SK-N-SH (cell line): ENCODE measurements at regions not wholly inside any gene's neighbourhood (a gene's known extent, or its start where the extent isn't known, plus 50 kb on each side); places are given as distances from the start of the nearest gene placed in this dataset.
"Not testable (repeated sequence)": the region's sequence is repeated elsewhere in the genome, so short reads cannot be mapped to it uniquely, and the experiment has no call there.

ENCODE experiments used
- CTCF ChIA-PET: fragments of 300-600, 350-600 bp; formaldehyde crosslinking; extraction: SDS; loops from one replicate; lab custom pipeline; 2021; lab: Yijun Ruan, JAX
- POLR2A ChIA-PET: fragments of 350-600 bp; sonication (Branson Sonifier 250); formaldehyde crosslinking; extraction: SDS; loops from one replicate; lab custom pipeline; 2020; ENCODE audit warnings: antibody characterized with exemption, inconsistent platforms; lab: Yijun Ruan, JAX
- DNase-seq: peaks from one replicate; pipeline ENCODE4 v3.0.0; 2012
- H2AFZ ChIP-seq: fragments of 200-600 bp; sonication (generic); 2 replicates; pipeline ENCODE4 v1.8.1; 2016; ENCODE audit warnings: antibody characterized with exemption, mild to moderate bottlenecking, low read depth
- H3F3A ChIP-seq: fragments of 200-600 bp; sonication (generic); replicated peaks from 2 replicates; pipeline ENCODE3; 2016; ENCODE audit warnings: antibody characterized with exemption, mild to moderate bottlenecking; ENCODE audit not compliant: insufficient read depth
- H3K27ac ChIP-seq, 2 experiments: fragments of 200-500 bp in 1 of 2; fragments of 200-600 bp in 1 of 2; sonication (Bioruptor generic) in 1 of 2; sonication (generic), shearing (Covaris generic) in 1 of 2; 2 replicates each; pipeline versions ENCODE4 v1.5.1 to v1.6.1; 2014 to 2016; ENCODE audit warnings: low read depth in 2 of 2, inconsistent platforms in 1 of 2, low read length in 1 of 2, mild to moderate bottlenecking in 1 of 2, mixed read lengths in 1 of 2
- H3K27me3 ChIP-seq: fragments of 200-600 bp; sonication (generic), shearing (Covaris generic); 2 replicates; pipeline ENCODE4 v1.6.1; 2016; ENCODE audit warnings: mixed run types; ENCODE audit not compliant: insufficient read depth
- H3K36me3 ChIP-seq, 2 experiments: fragments of 200-500 bp in 1 of 2; fragments of 200-600 bp in 1 of 2; sonication (Bioruptor generic) in 1 of 2; sonication (generic) in 1 of 2; replicated peaks in 1 of 2; 2 replicates each; pipeline versions ENCODE3 to v1.5.1; 2014 to 2016; ENCODE audit warnings: low read length in 1 of 2, mild to moderate bottlenecking in 1 of 2; ENCODE audit not compliant: insufficient read depth in 2 of 2, control insufficient read depth in 1 of 2
- H3K4me1 ChIP-seq, 2 experiments: fragments of 200-500 bp in 1 of 2; fragments of 200-600 bp in 1 of 2; sonication (Bioruptor generic) in 1 of 2; sonication (generic), shearing (Covaris generic) in 1 of 2; 2 replicates each; pipeline versions ENCODE4 v1.5.1 to v1.6.1; 2014 to 2016; ENCODE audit warnings: low read depth in 1 of 2, low read length in 1 of 2, mixed run types in 1 of 2; ENCODE audit not compliant: insufficient read depth in 2 of 2, control insufficient read depth in 1 of 2
- H3K4me2 ChIP-seq: fragments of 200-600 bp; sonication (generic), shearing (Covaris generic); 2 replicates; pipeline ENCODE4 v1.6.1; 2017; ENCODE audit warnings: mixed run types
- H3K4me3 ChIP-seq, 2 experiments: fragments of 200-500 bp in 1 of 2; fragments of 200-600 bp in 1 of 2; sonication (Bioruptor generic) in 1 of 2; sonication (generic), shearing (Covaris generic) in 1 of 2; 2 replicates each; pipeline versions ENCODE4 v1.5.1 to v1.8.1; 2014 to 2016; ENCODE audit warnings: low read depth in 2 of 2, inconsistent platforms in 1 of 2, low read length in 1 of 2, mild to moderate bottlenecking in 1 of 2, mixed read lengths in 1 of 2, moderate library complexity in 1 of 2
- H3K79me2 ChIP-seq: fragments of 200-600 bp; sonication (generic); 2 replicates; pipeline ENCODE4 v1.8.1; 2017; ENCODE audit warnings: mild to moderate bottlenecking; ENCODE audit not compliant: insufficient read depth
- H3K9ac ChIP-seq: fragments of 200-600 bp; sonication (generic); 2 replicates; pipeline ENCODE4 v1.6.1; 2017; ENCODE audit warnings: mixed run types
- H3K9me2 ChIP-seq: fragments of 200-600 bp; sonication (generic); 2 replicates; pipeline ENCODE4 v1.6.1; 2017; ENCODE audit warnings: mixed run types
- H3K9me3 ChIP-seq: fragments of 200-600 bp; sonication (generic); 2 replicates; pipeline ENCODE4 v1.6.1; 2017; ENCODE audit warnings: mixed run types, mild to moderate bottlenecking, moderate library complexity
- H4K20me1 ChIP-seq: fragments of 200-600 bp; sonication (generic); 2 replicates; pipeline ENCODE4 v1.6.1; 2017; ENCODE audit warnings: mild to moderate bottlenecking, mixed run types; ENCODE audit not compliant: insufficient read depth
- CHD2 ChIP-seq: fragments of 150-350 bp; IDR thresholded peaks from 2 replicates; pipeline ENCODE4 v1.6.1; 2018; ENCODE audit warnings: low read length; ENCODE audit not compliant: partially characterized antibody
- ELF1 ChIP-seq: IDR thresholded peaks from 2 replicates; pipeline ENCODE4 v1.4.0; 2012
- EP300 ChIP-seq, 2 experiments: IDR thresholded peaks; 2 replicates each; pipeline versions ENCODE4 v1.4.0 to v1.6.1; 2012; ENCODE audit warnings: borderline replicate concordance in 1 of 2, low read depth in 1 of 2, low read length in 1 of 2
- FOXJ3 ChIP-seq: sonication (generic); formaldehyde crosslinking; IDR thresholded peaks from 2 replicates; pipeline ENCODE4 v1.5.1; 2020; ENCODE audit warnings: mild to moderate bottlenecking, missing genetic modification reagents
- GABPA ChIP-seq: IDR thresholded peaks from 2 replicates; pipeline ENCODE4 v1.4.0; 2012; ENCODE audit warnings: low read depth, mild to moderate bottlenecking
- JUND ChIP-seq: IDR thresholded peaks from 2 replicates; pipeline ENCODE4 v1.4.0; 2012
- MEF2A ChIP-seq: IDR thresholded peaks from 2 replicates; pipeline ENCODE4 v1.4.0; 2012; ENCODE audit warnings: low read depth, borderline replicate concordance
- NRF1 ChIP-seq: IDR thresholded peaks from 2 replicates; pipeline ENCODE4 v1.6.1; 2012; ENCODE audit warnings: low read depth, mild to moderate bottlenecking, low read length
- RAD21 ChIP-seq: IDR thresholded peaks from 2 replicates; pipeline ENCODE4 v1.6.1; 2012; ENCODE audit warnings: mild to moderate bottlenecking, low read length
- RCOR1 ChIP-seq: fragments of 150-350 bp; IDR thresholded peaks from 2 replicates; pipeline ENCODE4 v1.6.1; 2017; ENCODE audit warnings: antibody characterized with exemption, low read length
- RXRA ChIP-seq: IDR thresholded peaks from 2 replicates; pipeline ENCODE4 v1.4.0; 2012; ENCODE audit warnings: low read depth, mild to moderate bottlenecking, borderline replicate concordance
- SMC3 ChIP-seq: IDR thresholded peaks from 2 replicates; pipeline ENCODE4 v1.6.1; 2012; ENCODE audit warnings: low read depth, low read length, improper control_type of control experiment
- TCF12 ChIP-seq: IDR thresholded peaks from 2 replicates; pipeline ENCODE4 v1.4.0; 2012
- TEAD4 ChIP-seq: IDR thresholded peaks from 2 replicates; pipeline ENCODE4 v1.4.0; 2012; ENCODE audit warnings: mild to moderate bottlenecking, borderline replicate concordance; ENCODE audit not compliant: insufficient read depth
- WGBS: methylation state at CpG from one replicate; pipeline ENCODE4 v1.1.6; 2017; ENCODE audit warnings: low lambda C conversion rate; 5-methylcytosine and 5-hydroxymethylcytosine counted together
- TF ChIP-seq, protein P1 (sequence below): fragments of 150-350 bp; IDR thresholded peaks from 2 replicates; pipeline ENCODE4 v1.6.1; 2017; ENCODE audit warnings: antibody characterized with exemption, low read length, low read depth, borderline replicate concordance
- TF ChIP-seq, protein P2 (sequence below): IDR thresholded peaks from 2 replicates; pipeline ENCODE4 v1.4.0; 2012; ENCODE audit warnings: low read depth
- TF ChIP-seq, protein P3 (sequence below): IDR thresholded peaks from 2 replicates; pipeline ENCODE4 v1.4.0; 2012; ENCODE audit warnings: low read depth, borderline replicate concordance
- TF ChIP-seq, protein P4 (sequence below): fragments of 150-350 bp; IDR thresholded peaks from 2 replicates; pipeline ENCODE4 v1.6.1; 2016; ENCODE audit warnings: mild to moderate bottlenecking, low read depth, low read length

DNA sequence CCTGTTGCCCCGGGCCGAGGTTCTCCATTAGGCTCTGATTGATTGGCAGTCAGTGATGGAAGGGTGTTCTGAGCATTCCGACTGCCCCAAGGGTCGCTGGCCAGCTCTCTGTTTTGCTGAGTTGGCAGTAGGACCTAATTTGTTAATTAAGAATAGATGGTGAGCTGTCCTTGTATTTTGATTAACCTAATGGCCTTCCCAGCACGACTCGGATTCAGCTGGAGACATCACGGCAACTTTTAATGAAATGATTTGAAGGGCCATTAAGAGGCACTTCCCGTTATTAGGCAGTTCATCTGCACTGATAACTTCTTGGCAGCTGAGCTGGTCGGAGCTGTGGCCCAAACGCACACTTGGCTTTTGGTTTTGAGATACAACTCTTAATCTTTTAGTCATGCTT lies 74.2 kb downstream of the HAPSTR1 start:
- WGBS: 39% methylated on average over 10 of the region's 10 CpGs
- no peaks in the 10 kb centered on the region for H3K9me2 ChIP-seq
- H4K20me1 ChIP-seq: no peaks in the 10 kb centered on the region
- peaks cover 0 to 8% of the 10 kb centered on the region in 2 experiments; a peak in 1 of 4 replicates for H3K4me1 ChIP-seq
- H3K27ac ChIP-seq: no peak overlapping the region
- no peaks in the 10 kb centered on the region for H3K79me2 ChIP-seq
- DNase-seq: no peak
- H3F3A ChIP-seq: no peaks in the 10 kb centered on the region
- no peak overlapping the region for H3K4me2 ChIP-seq
- no peaks in the 10 kb centered on the region for H3K9me3 ChIP-seq
- no peak overlapping the region for H3K4me3 ChIP-seq
- ChIA-PET CTCF (interaction anchor here (1.9 kb wide), 1 partner anchor 31 kb away, joined by 6 read pairs; no protein-coding TSS in a partner anchor), POLR2A (no interaction called here)
- no peak for TF ChIP-seq SMC3
- TF ChIP-seq NRF1: no peak
- no peak for TF ChIP-seq CHD2
- TF ChIP-seq, protein P1, sequence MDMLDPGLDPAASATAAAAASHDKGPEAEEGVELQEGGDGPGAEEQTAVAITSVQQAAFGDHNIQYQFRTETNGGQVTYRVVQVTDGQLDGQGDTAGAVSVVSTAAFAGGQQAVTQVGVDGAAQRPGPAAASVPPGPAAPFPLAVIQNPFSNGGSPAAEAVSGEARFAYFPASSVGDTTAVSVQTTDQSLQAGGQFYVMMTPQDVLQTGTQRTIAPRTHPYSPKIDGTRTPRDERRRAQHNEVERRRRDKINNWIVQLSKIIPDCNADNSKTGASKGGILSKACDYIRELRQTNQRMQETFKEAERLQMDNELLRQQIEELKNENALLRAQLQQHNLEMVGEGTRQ: no peak
- no peak for TF ChIP-seq RXRA
- no peak for TF ChIP-seq TEAD4
- no peak overlapping the region for H2AFZ ChIP-seq
- H3K27me3 ChIP-seq: no peaks in the 10 kb centered on the region
- H3K9ac ChIP-seq: no peak overlapping the region
- H3K36me3 ChIP-seq: no peaks in the 10 kb centered on the region

DNA sequence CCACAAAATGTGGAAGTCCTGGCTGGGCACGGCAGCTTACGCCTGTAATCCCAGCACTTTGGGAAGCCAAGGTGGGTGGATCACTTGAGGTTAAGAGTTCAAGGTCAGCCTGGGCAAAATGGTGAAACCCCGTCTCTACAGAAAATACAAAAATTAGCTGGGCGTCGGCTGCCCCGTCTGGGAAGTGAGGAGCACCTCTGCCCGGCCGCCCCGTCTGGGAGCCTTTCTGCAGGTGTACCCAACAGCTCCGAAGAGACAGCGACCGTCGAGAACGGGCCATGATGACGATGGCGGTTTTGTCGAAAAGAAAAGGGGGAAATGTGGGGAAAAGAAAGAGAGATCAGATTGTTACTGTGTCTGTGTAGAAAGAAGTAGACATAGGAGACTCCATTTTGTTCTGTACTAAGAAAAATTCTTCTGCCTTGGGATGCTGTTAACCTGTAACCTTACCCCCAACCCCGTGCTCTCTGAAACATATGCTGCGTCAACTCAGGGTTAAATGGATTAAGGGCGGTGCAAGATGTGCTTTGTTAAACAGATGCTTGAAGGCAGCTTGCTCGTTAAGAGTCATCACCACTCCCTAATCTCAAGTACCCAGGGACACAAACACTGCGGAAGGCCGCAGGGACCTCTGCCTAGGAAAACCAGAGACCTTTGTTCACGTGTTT lies 75.0 kb downstream of the HAPSTR1 start:
- H3K9me3 ChIP-seq, H3K4me2 ChIP-seq, H2AFZ ChIP-seq, H4K20me1 ChIP-seq, H3K9ac ChIP-seq, H3K4me3 ChIP-seq, H3K27ac ChIP-seq, H3K36me3 ChIP-seq, H3K27me3 ChIP-seq, H3K79me2 ChIP-seq, H3K4me1 ChIP-seq, DNase-seq, H3K9me2 ChIP-seq, H3F3A ChIP-seq: not testable (repeated sequence)
- WGBS: 82% methylated on average over 21 of the region's 24 CpGs
- CTCF ChIA-PET: interaction anchor here (1.9 kb wide), 1 partner anchor 31 kb away, joined by 6 read pairs; no protein-coding TSS in a partner anchor
- POLR2A ChIA-PET: interaction anchor here (0.7 kb wide), 2 partner anchors 12 to 507 kb away, joined by 3 to 4 read pairs; no protein-coding TSS in a partner anchor

DNA sequence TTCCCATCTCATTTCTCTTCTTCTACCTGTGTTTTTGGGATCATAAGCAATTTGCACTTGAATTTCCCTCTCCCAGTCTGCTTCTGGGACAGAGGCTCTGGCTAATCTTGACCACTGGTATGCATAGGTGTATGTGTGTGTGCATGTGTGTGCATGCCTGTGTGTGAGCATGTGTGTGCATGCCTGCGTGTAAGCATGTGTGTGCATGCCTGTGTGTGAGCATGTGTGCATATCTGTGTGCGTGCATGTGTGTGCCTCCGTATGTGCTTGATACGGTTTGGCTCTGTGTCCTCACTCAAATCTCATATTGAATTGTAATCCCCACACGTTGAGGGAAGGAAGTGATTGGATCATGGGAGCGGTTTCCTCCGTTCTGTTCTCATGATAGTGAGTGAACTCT lies 77.7 kb downstream of the HAPSTR1 start:
- Histone ChIP-seq H4K20me1 (no peaks in the 10 kb centered on the region), H3K9ac (no peak overlapping the region), H2AFZ (no peak overlapping the region), H3K36me3 (no peaks in the 10 kb centered on the region), H3K79me2 (no peaks in the 10 kb centered on the region), H3K4me3 (no peak overlapping the region), H3K9me2 (no peaks in the 10 kb centered on the region), H3K4me1 (peaks cover 0 to 8% of the 10 kb centered on the region in 2 experiments; a peak in 1 of 4 replicates), H3K4me2 (no peak overlapping the region), H3F3A (no peaks in the 10 kb centered on the region), H3K9me3 (no peaks in the 10 kb centered on the region), H3K27me3 (no peaks in the 10 kb centered on the region), H3K27ac (no peak overlapping the region)
- ChIA-PET POLR2A (no interaction called here), CTCF (no interaction called here)
- DNase-seq: no peak
- TF ChIP-seq TCF12 (no peak), MEF2A (no peak), NRF1 (no peak), RCOR1 (no peak), EP300 (IDR thresholded peaks at IDR 0.05; ENCODE audit: borderline replicate concordance in 1 of 2, low read depth in 1 of 2, low read length in 1 of 2) (no peak), TEAD4 (no peak), ELF1 (no peak), RXRA (no peak), SMC3 (no peak), RAD21 (no peak), FOXJ3 (no peak), GABPA (no peak), JUND (no peak)
- TF ChIP-seq, protein P2, sequence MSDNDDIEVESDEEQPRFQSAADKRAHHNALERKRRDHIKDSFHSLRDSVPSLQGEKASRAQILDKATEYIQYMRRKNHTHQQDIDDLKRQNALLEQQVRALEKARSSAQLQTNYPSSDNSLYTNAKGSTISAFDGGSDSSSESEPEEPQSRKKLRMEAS: no peak
- TF ChIP-seq, protein P3, sequence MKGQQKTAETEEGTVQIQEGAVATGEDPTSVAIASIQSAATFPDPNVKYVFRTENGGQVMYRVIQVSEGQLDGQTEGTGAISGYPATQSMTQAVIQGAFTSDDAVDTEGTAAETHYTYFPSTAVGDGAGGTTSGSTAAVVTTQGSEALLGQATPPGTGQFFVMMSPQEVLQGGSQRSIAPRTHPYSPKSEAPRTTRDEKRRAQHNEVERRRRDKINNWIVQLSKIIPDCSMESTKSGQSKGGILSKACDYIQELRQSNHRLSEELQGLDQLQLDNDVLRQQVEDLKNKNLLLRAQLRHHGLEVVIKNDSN: no peak
- TF ChIP-seq, protein P1: no peak
- TF ChIP-seq, protein P4, sequence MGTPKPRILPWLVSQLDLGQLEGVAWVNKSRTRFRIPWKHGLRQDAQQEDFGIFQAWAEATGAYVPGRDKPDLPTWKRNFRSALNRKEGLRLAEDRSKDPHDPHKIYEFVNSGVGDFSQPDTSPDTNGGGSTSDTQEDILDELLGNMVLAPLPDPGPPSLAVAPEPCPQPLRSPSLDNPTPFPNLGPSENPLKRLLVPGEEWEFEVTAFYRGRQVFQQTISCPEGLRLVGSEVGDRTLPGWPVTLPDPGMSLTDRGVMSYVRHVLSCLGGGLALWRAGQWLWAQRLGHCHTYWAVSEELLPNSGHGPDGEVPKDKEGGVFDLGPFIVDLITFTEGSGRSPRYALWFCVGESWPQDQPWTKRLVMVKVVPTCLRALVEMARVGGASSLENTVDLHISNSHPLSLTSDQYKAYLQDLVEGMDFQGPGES: no peak
- 81% methylated on average over 7 of the region's 7 CpGs for WGBS
